Gastroesophageal sphincter (tissue), 3 donors: ENCODE measurements at regions not wholly inside any gene's neighbourhood (a gene's known extent, or its start where the extent isn't known, plus 50 kb on each side); places are given as distances from the start of the nearest gene placed in this dataset.

Experiments
- CTCF ChIP-seq, 4 experiments: fragments of 200-600 bp in 2 of 4; fragments of 450-650 bp in 2 of 4; sonication (generic) in 1 of 4; IDR thresholded peaks; one replicate each; pipeline ENCODE4 v1.5.1; 2017 to 2019; ENCODE audit warnings: antibody characterized with exemption in 4 of 4, mild to moderate bottlenecking in 2 of 4, moderate library complexity in 2 of 4
- POLR2A ChIP-seq, 2 donors: fragments of 450-650 bp; IDR thresholded peaks; one replicate each; pipeline ENCODE4 v1.6.1; 2017; ENCODE audit warnings: antibody characterized with exemption in 2 of 2, mild to moderate bottlenecking in 2 of 2, moderate library complexity in 1 of 2

- no peak for TF ChIP-seq CTCF (IDR thresholded peaks at IDR 0.05)
- TF ChIP-seq POLR2A (IDR thresholded peaks at IDR 0.05), result no peak
Measured at GRCh38 chr2:221924576-221924975, 352.5 kb upstream of the EPHA4 start.
